ENCODE measurements at regions not wholly inside any gene's neighbourhood (a gene's known extent, or its start where the extent isn't known, plus 50 kb on each side); places are given as distances from the start of the nearest gene placed in this dataset.

DNA sequence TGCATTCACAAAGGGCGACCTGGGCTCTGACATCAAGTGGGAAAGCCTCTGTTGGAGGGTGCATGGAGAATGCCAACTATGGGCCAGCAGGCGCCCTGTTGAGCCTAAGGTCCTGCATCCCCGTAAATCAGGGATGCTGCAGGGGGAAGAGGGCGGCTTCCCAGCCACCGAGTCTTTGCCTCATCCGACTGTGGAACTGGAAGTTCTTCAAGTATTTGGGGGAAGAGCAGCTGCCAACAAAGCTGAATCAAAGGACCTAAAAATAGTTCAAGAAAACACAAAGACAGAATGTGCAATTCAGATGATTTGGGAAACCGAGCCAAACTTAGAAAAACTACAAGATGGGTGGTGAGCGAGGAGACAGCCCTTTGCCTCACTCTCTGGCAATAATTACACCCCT lies 281.1 kb upstream of the MGAT5 start (continued):
- TF ChIP-seq, protein P1, sequence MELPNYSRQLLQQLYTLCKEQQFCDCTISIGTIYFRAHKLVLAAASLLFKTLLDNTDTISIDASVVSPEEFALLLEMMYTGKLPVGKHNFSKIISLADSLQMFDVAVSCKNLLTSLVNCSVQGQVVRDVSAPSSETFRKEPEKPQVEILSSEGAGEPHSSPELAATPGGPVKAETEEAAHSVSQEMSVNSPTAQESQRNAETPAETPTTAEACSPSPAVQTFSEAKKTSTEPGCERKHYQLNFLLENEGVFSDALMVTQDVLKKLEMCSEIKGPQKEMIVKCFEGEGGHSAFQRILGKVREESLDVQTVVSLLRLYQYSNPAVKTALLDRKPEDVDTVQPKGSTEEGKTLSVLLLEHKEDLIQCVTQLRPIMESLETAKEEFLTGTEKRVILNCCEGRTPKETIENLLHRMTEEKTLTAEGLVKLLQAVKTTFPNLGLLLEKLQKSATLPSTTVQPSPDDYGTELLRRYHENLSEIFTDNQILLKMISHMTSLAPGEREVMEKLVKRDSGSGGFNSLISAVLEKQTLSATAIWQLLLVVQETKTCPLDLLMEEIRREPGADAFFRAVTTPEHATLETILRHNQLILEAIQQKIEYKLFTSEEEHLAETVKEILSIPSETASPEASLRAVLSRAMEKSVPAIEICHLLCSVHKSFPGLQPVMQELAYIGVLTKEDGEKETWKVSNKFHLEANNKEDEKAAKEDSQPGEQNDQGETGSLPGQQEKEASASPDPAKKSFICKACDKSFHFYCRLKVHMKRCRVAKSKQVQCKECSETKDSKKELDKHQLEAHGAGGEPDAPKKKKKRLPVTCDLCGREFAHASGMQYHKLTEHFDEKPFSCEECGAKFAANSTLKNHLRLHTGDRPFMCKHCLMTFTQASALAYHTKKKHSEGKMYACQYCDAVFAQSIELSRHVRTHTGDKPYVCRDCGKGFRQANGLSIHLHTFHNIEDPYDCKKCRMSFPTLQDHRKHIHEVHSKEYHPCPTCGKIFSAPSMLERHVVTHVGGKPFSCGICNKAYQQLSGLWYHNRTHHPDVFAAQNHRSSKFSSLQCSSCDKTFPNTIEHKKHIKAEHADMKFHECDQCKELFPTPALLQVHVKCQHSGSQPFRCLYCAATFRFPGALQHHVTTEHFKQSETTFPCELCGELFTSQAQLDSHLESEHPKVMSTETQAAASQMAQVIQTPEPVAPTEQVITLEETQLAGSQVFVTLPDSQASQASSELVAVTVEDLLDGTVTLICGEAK (IDR thresholded peaks at IDR 0.05) = no peak
- TF ChIP-seq, protein P1 (CRISPR knock-in tag; IDR thresholded peaks at IDR 0.05) = no peak
- TF ChIP-seq CREM (IDR thresholded peaks at IDR 0.05; ENCODE audit: low read depth) (no peak), TRIM25 (IDR thresholded peaks at IDR 0.05; ENCODE audit: borderline replicate concordance) (no peak), ZNF766 (CRISPR knock-in tag; conservative IDR thresholded peaks at IDR 0.05) (no peak)
